Gastroesophageal sphincter (tissue), 4 donors: ENCODE measurements at regions not wholly inside any gene's neighbourhood (a gene's known extent, or its start where the extent isn't known, plus 50 kb on each side); places are given as distances from the start of the nearest gene placed in this dataset.
"Not testable (repeated sequence)": the region's sequence is repeated elsewhere in the genome, so short reads cannot be mapped to it uniquely, and the experiment has no call there.

ENCODE experiments used
- ATAC-seq: fragments of 150-250 bp; one replicate; pipeline ENCODE4 v1.9.1; 2016; ENCODE audit warnings: mild to moderate bottlenecking, moderate library complexity
- H3K27ac ChIP-seq, 4 donors: fragments of 200-600 bp; sonication (generic) in 3 of 4; 1 replicate in 3 of 4; 2 replicates in 1 of 4; pipeline ENCODE4 v1.5.1; 2016 to 2019
- H3K27me3 ChIP-seq: fragments of 200-600 bp; sonication (generic); one replicate; pipeline ENCODE4 v1.5.1; 2019
- H3K36me3 ChIP-seq, 2 donors: fragments of 200-600 bp; sonication (generic); one replicate each; pipeline ENCODE4 v1.5.1; 2019; ENCODE audit warnings: control low read depth in 1 of 2
- H3K4me1 ChIP-seq, 3 donors: fragments of 200-600 bp; sonication (generic); 1 replicate in 2 of 3; 2 replicates in 1 of 3; pipeline ENCODE4 v1.5.1; 2016 to 2019; ENCODE audit warnings: control low read depth in 2 of 3
- H3K4me3 ChIP-seq, 2 donors: fragments of 200-600 bp; sonication (generic); one replicate each; pipeline ENCODE4 v1.5.1; 2019; ENCODE audit warnings: mild to moderate bottlenecking in 1 of 2, moderate library complexity in 1 of 2
- H3K9me3 ChIP-seq, 3 donors: fragments of 200-600 bp; sonication (generic); one replicate each; pipeline ENCODE4 v1.5.1; 2017 to 2019; ENCODE audit warnings: control low read depth in 2 of 3
- CTCF ChIP-seq, 4 experiments: fragments of 200-600 bp in 2 of 4; fragments of 450-650 bp in 2 of 4; sonication (generic) in 1 of 4; IDR thresholded peaks; one replicate each; pipeline ENCODE4 v1.5.1; 2017 to 2019; ENCODE audit warnings: antibody characterized with exemption in 4 of 4, mild to moderate bottlenecking in 2 of 4, moderate library complexity in 2 of 4
- EP300 ChIP-seq: sonication (generic); formaldehyde crosslinking; IDR thresholded peaks from one replicate; pipeline ENCODE4 v1.6.1; 2017; ENCODE audit warnings: antibody characterized with exemption, mild to moderate bottlenecking
- POLR2A ChIP-seq, 2 donors: fragments of 450-650 bp; IDR thresholded peaks; one replicate each; pipeline ENCODE4 v1.6.1; 2017; ENCODE audit warnings: antibody characterized with exemption in 2 of 2, mild to moderate bottlenecking in 2 of 2, moderate library complexity in 1 of 2
- POLR2AphosphoS5 ChIP-seq: sonication (generic); formaldehyde crosslinking; IDR thresholded peaks from one replicate; pipeline ENCODE4 v1.6.1; 2017; ENCODE audit warnings: antibody characterized with exemption
- WGBS, 2 donors: methylation state at CpG; one replicate each; pipeline ENCODE4 v1.1.5; 2018; ENCODE audit warnings: low coverage in 1 of 2; 5-methylcytosine and 5-hydroxymethylcytosine counted together

GRCh38 chr12:27133022-27133590 lies 50.7 kb upstream of the C12orf71 start:
- no peaks in the 10 kb centered on the region for H3K4me1 ChIP-seq
- no peaks in the 10 kb centered on the region for H3K27me3 ChIP-seq
- no peak for ATAC-seq
- H3K9me3 ChIP-seq = no peaks in the 10 kb centered on the region
- H3K27ac ChIP-seq = no peak overlapping the region
- WGBS, 2 donors = 60 to 80% methylated on average over 1 of the region's 1 CpG
- H3K36me3 ChIP-seq = no peaks in the 10 kb centered on the region
- no peak overlapping the region for H3K4me3 ChIP-seq
- no peak for TF ChIP-seq POLR2AphosphoS5
- no peak for TF ChIP-seq EP300
- TF ChIP-seq POLR2A (IDR thresholded peaks at IDR 0.05) = no peak

GRCh38 chr12:27140478-27140969 lies 58.1 kb upstream of the C12orf71 start:
- no peak overlapping the region for H3K27ac ChIP-seq
- H3K9me3 ChIP-seq = no peaks in the 10 kb centered on the region
- TF ChIP-seq POLR2AphosphoS5 (no peak), CTCF (IDR thresholded peaks at IDR 0.05) (no peak), POLR2A (IDR thresholded peaks at IDR 0.05) (no peak), EP300 (no peak)
- whole genome bisulfite sequencing, 2 donors = 60 to 89% methylated on average over 2 of the region's 2 CpGs
- no peaks in the 10 kb centered on the region for H3K36me3 ChIP-seq
- H3K4me1 ChIP-seq = peaks cover 0 to 8% (median 0%) of the 10 kb centered on the region in 3 donors
- no peaks in the 10 kb centered on the region for H3K27me3 ChIP-seq
- ATAC-seq = no peak
- H3K4me3 ChIP-seq = no peak overlapping the region

GRCh38 chr12:27142101-27142721 lies 59.8 kb upstream of the C12orf71 start:
- no peaks in the 10 kb centered on the region for H3K9me3 ChIP-seq
- H3K27ac ChIP-seq = no peak overlapping the region
- no peaks in the 10 kb centered on the region for H3K27me3 ChIP-seq
- ATAC-seq = peak; percentile 75
- WGBS, 2 donors = 21 to 34% methylated on average over 3 of the region's 3 CpGs
- H3K36me3 ChIP-seq = no peaks in the 10 kb centered on the region
- peaks cover 0 to 13% (median 0%) of the 10 kb centered on the region in 3 donors for H3K4me1 ChIP-seq
- peak; percentile 16 for TF ChIP-seq POLR2AphosphoS5
- peak; percentile 61 to 83 (median 75) for TF ChIP-seq CTCF (IDR thresholded peaks at IDR 0.05)
- no peak for TF ChIP-seq EP300
- no peak for TF ChIP-seq POLR2A (IDR thresholded peaks at IDR 0.05)
- no peak overlapping the region for H3K4me3 ChIP-seq

- ATAC-seq = no peak
- WGBS, 2 donors = 53 to 64% methylated on average over 2 to 7 of the region's 7 CpGs
Measured at GRCh38 chr12:27143256-27144069, 61.1 kb upstream of the C12orf71 start.

GRCh38 chr12:27145725-27146124 lies 63.3 kb upstream of the C12orf71 start:
- not testable (repeated sequence) for H3K27me3 ChIP-seq, H3K9me3 ChIP-seq, ATAC-seq, H3K36me3 ChIP-seq, H3K4me3 ChIP-seq
- H3K27ac ChIP-seq = peak overlapping the region in 1 of 4 donors; percentile 6
- WGBS, 2 donors = 11 to 13% methylated on average over 1 of the region's 1 CpG
- H3K4me1 ChIP-seq = peaks cover 0 to 13% (median 0%) of the 10 kb centered on the region in 3 donors

More at GRCh38 chr12:27143256-27144069, 61.1 kb upstream of the C12orf71 start:
- no peak overlapping the region for H3K4me3 ChIP-seq
- H3K27ac ChIP-seq = no peak overlapping the region
- no peaks in the 10 kb centered on the region for H3K27me3 ChIP-seq
- peaks cover 0 to 13% (median 0%) of the 10 kb centered on the region in 3 donors for H3K4me1 ChIP-seq
- H3K36me3 ChIP-seq = no peaks in the 10 kb centered on the region
- no peaks in the 10 kb centered on the region for H3K9me3 ChIP-seq
- TF ChIP-seq EP300 = no peak
- no peak for TF ChIP-seq CTCF (IDR thresholded peaks at IDR 0.05)
- TF ChIP-seq POLR2A (IDR thresholded peaks at IDR 0.05) = no peak
- no peak for TF ChIP-seq POLR2AphosphoS5
